ENCODE measurements at regions not wholly inside any gene's neighbourhood (a gene's known extent, or its start where the extent isn't known, plus 50 kb on each side); places are given as distances from the start of the nearest gene placed in this dataset.
"Not testable (repeated sequence)": the region's sequence is repeated elsewhere in the genome, so short reads cannot be mapped to it uniquely, and the experiment has no call there.

DNA sequence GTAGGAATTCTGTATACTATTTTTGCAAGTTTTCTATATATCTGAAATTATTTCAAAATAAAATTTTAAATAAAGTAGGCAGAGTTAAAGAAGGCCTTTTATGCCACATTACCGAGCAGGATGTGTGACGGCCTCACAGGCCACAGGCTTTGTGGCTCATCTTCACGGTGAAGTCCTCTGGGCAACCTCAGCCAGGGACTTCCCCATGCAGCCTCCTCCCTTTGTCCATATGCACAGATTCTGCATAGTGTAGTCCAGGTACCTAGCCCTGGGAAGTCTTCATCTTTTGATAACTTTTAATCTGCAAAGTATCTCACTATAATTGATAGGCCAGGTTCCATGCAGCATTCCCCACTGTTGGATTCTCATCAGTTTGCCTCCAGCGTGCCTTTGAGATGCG lies 62.8 kb downstream of the ARHGAP11B start:
- DNase-seq: not testable (repeated sequence)

DNA sequence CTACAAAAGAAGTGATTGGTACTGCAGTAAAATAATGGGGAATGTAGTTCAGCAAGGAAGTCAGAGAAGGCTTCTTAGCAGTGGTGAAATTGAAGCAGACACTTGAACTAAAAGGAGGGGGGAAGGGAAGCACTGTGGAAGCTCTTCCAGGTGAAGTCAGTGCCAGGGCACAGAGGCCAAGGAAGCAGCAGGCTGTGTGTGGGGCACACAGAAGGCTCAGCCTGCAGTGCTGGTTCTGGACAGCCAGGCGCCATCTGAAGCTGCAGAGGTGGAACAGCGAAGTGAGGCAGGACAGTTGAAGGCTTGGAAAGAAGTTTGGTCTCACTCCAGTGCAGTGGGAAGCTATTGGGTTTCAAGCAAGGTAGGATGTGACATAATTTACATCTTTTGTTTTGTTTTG lies 64.2 kb downstream of the ARHGAP11B start:
- not testable (repeated sequence) for DNase-seq

GRCh38 chr15:30695811-30696210 lies 69.9 kb downstream of the ARHGAP11B start:
- not testable (repeated sequence) for DNase-seq

DNA sequence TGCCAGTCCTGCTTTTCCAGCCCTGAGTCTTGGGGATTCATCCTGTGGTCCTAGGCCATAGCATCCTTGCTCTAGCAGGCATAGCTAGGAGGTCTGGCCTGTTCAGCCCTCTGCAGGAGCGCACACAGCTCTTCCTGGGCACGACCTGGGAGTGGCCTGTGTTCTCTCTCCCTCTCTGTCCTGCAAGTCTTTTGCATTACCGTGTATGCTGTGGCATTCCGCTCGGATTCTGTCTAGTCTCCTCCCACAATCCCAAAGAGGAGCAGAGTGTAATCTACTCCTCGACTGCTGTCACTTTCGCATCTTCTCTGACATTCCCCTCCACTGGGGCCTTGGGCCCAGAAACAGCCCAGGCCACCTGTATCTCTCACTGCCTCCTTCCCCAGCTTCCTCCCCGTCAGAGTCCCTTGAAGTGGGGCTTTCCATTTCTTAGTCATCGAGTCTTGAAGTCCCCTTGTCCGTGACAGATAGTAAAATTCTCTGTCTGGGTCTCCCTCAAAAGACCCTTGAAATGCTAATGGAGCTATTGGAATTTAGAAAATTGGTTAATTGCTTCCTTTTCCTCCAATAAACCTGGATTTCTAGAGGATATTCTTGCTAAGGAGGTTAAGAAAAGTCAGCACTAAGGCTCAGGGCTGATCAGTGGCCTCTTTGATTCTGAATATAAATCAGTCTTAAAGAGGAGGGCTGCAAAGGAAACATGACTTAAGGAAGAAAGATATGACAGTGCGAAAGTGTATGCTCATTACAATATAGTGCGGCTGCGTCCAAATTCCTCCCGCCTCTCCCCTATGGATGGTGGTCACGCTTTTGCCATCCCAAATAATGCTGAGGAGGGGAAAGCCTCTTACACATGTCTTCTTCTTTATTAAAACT lies 70.7 kb downstream of the ARHGAP11B start:
- DNase-seq: not testable (repeated sequence)

DNA sequence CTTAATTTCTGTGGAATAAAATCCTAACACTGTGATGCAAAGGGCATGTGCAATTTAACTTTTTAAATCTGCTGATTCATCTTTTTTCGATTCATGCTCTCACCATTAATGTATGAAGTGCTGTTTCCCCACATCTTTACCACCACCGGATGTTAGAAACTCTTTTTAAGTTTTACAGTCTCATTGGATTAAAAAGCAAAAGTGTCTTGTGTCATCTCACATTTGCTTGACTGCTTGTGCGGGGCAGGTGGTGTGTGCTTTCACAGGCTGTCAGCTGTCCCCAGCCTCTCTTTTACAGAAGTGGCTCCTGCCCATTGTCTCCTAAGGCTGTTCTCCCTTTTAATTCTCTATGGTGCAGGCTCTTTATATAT lies 71.4 kb downstream of the ARHGAP11B start:
- DNase-seq: peak in 1 of 2 donors; percentile 55

DNA sequence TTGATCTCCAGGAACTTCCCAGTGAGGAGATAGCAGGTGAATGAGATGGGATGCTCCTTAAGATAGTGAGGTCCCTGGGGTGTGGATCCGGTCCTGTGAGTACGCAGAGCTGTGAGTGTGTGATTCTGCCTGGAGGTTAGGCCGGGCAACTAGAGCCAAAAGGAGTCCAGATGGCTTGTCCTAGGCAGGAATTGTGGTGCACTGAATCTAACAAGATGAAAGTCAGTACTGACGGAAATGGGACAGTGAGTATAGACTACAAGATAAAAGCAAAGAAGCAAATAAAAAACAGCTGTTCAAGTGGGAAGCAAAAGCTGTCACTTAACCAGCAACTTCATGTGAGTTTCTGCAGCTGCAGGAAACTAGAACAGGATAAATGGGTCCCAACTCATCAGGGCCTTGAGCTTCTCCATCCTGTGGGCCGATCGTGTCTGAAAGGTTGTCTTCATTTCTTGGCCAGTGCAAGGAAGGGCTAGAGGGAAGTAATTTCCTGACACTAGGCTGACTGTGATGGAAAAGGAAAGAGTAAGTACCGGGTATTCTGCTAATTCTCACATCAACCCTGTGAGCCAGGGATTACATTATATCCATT lies 74.2 kb downstream of the ARHGAP11B start:
- not testable (repeated sequence) for DNase-seq

GRCh38 chr15:30707976-30708685 lies 82.2 kb downstream of the ARHGAP11B start:
- DNase-seq: not testable (repeated sequence)

DNA sequence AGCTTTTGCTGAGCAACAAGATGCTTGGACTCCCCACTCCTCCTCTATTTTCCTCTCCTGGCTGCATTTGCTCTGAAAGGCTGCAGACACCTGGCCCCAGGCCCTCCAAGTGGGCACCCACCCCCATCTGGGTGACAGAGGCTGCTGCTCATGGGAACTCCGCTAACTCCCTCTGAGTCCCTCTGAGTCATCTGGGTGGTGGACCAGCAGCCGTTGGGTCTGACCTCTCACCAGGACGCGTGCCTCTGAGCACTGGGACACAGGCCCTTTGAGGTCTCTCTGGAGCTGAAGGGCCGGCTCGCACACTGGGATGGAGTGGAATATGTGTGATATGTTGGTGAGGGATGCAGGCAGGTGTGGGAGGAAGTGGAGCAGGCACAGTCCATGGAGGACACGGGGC lies 82.9 kb downstream of the ARHGAP11B start:
- not testable (repeated sequence) for DNase-seq

DNA sequence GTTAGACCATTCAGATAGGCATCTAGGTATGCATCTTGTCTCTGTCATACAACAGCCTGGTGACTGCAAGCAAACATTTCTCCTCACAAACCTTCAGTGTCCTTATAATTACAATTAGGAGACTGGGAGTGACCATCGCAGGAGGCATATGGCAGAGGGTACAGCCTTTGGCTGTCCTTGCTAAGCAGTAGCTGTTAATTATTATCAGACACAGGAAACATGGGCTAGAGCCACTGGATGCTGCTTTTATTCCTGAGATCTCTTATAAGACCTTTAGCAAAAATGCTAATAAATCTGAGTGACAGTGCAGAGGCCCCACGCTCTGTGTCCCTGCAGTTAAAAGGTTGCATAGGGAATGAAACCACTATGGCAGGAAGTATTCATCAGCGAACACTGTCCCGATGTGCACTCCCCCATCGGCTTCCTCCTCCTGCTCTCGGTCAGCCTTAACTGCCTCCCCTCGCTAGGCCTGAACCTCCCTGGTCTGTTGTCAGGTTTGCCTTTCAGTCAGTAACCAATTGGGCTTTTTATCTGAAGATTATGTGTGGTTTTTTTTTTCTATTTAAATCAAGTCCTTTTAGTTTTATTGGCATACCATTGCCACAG lies 92.2 kb downstream of the ARHGAP11B start:
- not testable (repeated sequence) for DNase-seq

DNA sequence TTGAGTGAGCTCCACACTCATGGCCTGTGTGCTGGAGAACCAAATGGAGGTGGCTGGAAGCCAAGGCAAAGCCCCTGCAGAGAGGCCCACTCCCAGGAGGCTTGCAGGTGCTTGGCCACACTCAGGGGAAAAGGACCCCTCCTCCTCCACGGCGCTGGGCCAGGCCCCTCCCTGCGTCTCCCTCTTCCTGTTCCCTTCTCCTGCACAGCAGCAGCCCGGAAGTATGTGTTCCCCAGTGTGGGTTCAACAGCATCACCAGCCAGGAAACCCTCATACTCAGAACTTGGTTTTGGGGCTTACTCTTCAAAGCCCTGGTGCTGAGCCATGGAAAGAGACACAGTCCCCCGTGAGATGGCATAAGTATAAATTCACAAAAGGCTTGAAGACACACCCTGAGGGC lies 93.4 kb downstream of the ARHGAP11B start:
- DNase-seq: not testable (repeated sequence)

- DNase-seq: not testable (repeated sequence)
Observed at GRCh38 chr15:30720825-30721224, 94.9 kb downstream of the ARHGAP11B start.

- DNase-seq: not testable (repeated sequence)
Observed at GRCh38 chr15:30721529-30721928, 95.6 kb downstream of the ARHGAP11B start.

GRCh38 chr15:30723540-30724175 lies 97.7 kb downstream of the ARHGAP11B start:
- not testable (repeated sequence) for DNase-seq

DNA sequence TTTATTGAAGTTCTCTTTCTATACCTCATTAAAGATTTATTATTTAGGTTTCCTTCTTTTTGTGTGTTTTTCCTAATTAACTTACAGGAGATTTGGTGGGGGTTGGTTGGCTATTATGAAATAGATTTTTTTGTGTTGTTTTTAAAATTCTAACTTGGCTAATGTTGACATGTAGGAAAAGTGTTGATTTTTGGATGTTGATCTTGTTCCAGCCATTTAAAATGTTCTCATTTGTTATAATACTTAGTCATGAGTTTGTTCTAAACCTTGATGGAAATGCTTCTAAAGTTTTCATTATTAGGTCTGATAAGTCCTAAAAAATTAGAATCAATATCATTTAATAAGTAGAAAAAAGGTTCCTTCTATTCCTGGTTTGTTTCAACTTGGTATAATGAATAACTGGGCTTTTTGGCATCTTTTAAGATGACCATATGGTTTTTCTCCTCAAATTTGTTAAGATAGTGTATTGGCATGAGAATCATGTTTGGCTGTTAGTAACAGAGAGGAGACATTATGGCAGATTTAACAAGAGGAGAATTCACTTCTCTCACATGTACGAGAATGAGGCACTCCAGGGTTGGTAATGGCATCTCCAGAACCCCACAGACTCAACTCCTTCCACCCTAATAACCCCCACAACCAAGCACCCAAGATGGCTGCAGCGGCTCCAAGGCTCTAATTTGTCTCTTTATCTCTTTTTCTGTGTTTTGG lies 104.1 kb downstream of the ARHGAP11B start:
- DNase-seq: not testable (repeated sequence)

- DNase-seq: not testable (repeated sequence)
Observed at GRCh38 chr15:30730633-30731032, 104.7 kb downstream of the ARHGAP11B start.

DNA sequence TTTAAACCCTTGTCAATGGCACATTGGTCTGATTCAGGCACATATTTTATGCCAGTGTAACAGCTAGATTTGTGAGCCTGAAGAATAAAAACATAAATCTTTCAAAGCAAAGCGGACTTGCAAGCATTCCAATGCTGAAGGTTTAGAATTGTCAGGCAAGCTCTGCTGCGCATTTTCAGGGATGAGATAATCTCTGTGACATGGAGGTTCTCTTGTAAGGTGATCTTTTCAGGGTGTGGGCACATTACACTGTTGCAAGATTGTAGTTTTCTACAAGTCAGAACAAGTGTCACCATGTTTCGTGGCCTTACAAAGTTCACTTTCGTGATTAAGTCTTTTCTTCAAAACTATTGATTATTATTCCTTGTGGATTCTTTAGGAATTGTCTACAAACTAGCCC lies 106.2 kb downstream of the ARHGAP11B start:
- DNase-seq: not testable (repeated sequence)

- DNase-seq: not testable (repeated sequence)
Observed at GRCh38 chr15:30735884-30736564, 110.1 kb downstream of the ARHGAP11B start.

DNA sequence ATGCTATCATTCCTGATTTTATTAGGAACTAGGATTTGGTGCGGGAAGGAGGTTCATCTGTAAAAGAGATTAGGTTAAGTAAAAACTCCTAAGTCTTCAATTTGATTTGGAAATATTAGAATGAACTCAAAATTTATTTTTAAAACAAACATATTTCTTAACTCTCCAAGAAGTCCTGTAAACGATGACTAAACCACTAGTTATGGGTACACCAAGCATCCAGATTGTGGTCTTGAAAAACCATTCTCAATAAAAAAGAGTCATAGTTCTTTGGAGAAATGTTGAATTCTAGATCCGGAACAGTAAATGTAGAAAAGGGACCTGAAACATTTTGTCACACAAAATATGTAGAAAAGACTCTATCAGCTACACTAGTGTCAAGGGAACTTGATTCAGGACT lies 116.9 kb downstream of the ARHGAP11B start:
- not testable (repeated sequence) for DNase-seq

- not testable (repeated sequence) for DNase-seq
Observed at GRCh38 chr15:30749048-30749447, 123.1 kb downstream of the ARHGAP11B start.

- DNase-seq: peak; percentile 66 to 71
Observed at GRCh38 chr15:30755036-30755687, 129.2 kb downstream of the ARHGAP11B start.

DNA sequence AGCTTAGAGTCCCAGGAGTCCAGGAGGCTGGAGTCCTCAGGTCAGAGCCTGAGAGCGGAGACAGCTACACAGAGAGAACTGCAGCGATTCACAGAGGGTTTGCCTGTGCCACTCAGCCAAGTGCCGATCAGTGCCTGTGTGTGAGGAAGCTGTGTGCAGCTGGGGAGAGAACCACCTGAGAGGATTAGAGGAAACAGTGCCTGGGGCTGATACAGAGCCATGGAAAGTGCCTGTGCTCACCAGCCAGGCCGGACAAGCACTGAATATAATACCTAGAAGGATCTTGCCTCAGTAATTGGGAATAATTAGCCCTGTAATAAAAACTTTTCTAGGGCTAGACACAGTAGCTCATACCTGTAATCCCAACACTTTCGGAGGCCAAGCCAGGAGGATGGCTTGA lies 134.7 kb downstream of the ARHGAP11B start:
- not testable (repeated sequence) for DNase-seq

Data from CD4-positive, alpha-beta T cell treated with Interleukin-4 for 1 hour (primary cell).